Spleen (tissue), 7 donors: ENCODE measurements at regions not wholly inside any gene's neighbourhood (a gene's known extent, or its start where the extent isn't known, plus 50 kb on each side); places are given as distances from the start of the nearest gene placed in this dataset.

Source experiments
- CTCF ChIP-seq, 11 experiments: fragments of 200-600 bp in 7 of 11; fragments of 450-650 bp in 4 of 11; sonication (generic) in 4 of 11; IDR thresholded peaks in 8 of 11; conservative IDR thresholded peaks in 3 of 11; 1 replicate in 7 of 11; 2 replicates in 4 of 11; pipeline versions ENCODE4 v1.4.0 to v1.8.0; 2016 to 2021; ENCODE audit warnings: antibody characterized with exemption in 11 of 11, inconsistent platforms in 4 of 11, mild to moderate bottlenecking in 1 of 11
- POLR2A ChIP-seq, 3 donors: fragments of 450-650 bp; IDR thresholded peaks; one replicate each; pipeline ENCODE4 v1.5.1; 2017; ENCODE audit warnings: antibody characterized with exemption in 3 of 3, mild to moderate bottlenecking in 1 of 3
- POLR2AphosphoS5 ChIP-seq, 3 donors: sonication (generic); formaldehyde crosslinking; IDR thresholded peaks; one replicate each; pipeline ENCODE4 v1.5.1; 2017; ENCODE audit warnings: antibody characterized with exemption in 3 of 3
- donor health status: DM: no; HTN: no; CAD: no; lungs with moderate emphysema.
- donor health status: DM: no; HTN: no; CAD: no.
- donor health status: DM: no; HTN: no; CAD: no.

GRCh38 chr19:31676271-31677004 lies 327.2 kb upstream of the TSHZ3 start:
- no peak for TF ChIP-seq CTCF (IDR thresholded peaks at IDR 0.05 in 8 of 11, conservative IDR thresholded peaks at IDR 0.05 in 3 of 11)
- no peak for TF ChIP-seq POLR2A (IDR thresholded peaks at IDR 0.05)
- TF ChIP-seq POLR2AphosphoS5 (IDR thresholded peaks at IDR 0.05): no peak
